HK-2 (cell line): ENCODE measurements at regions not wholly inside any gene's neighbourhood (a gene's known extent, or its start where the extent isn't known, plus 50 kb on each side); places are given as distances from the start of the nearest gene placed in this dataset.

Experiments
- DNase-seq: peaks from one replicate; pipeline ENCODE4 v3.0.0-alpha.2; 2018; ENCODE audit not compliant: unreplicated experiment

GRCh38 chr18:2035056-2035455, 536.2 kb downstream of the METTL4 start:
- DNase-seq: no peak

GRCh38 chr18:2036086-2036485, 535.2 kb downstream of the METTL4 start:
- no peak for DNase-seq

GRCh38 chr18:2040279-2040678, 531.0 kb downstream of the METTL4 start:
- DNase-seq: no peak

GRCh38 chr18:2049986-2050385, 521.3 kb downstream of the METTL4 start:
- peak; percentile 24 for DNase-seq

- DNase-seq: peak; percentile 58
Observed at GRCh38 chr18:2050702-2051201, 520.6 kb downstream of the METTL4 start.

GRCh38 chr18:2053490-2054089, 517.7 kb downstream of the METTL4 start:
- DNase-seq: no peak

GRCh38 chr18:2059336-2059735, 512.0 kb downstream of the METTL4 start:
- DNase-seq: no peak

GRCh38 chr18:2060086-2060485, 511.2 kb downstream of the METTL4 start:
- no peak for DNase-seq

- no peak for DNase-seq
Observed at GRCh38 chr18:2070631-2071030, 500.7 kb downstream of the METTL4 start.

GRCh38 chr18:2075499-2075898, 495.8 kb downstream of the METTL4 start:
- DNase-seq: no peak

- no peak for DNase-seq
Observed at GRCh38 chr18:2082676-2083075, 488.6 kb downstream of the METTL4 start.

- peak; percentile 28 for DNase-seq
Observed at GRCh38 chr18:2083691-2084090, 487.6 kb downstream of the METTL4 start.

GRCh38 chr18:2086439-2086838, 484.9 kb downstream of the METTL4 start:
- DNase-seq: no peak

- no peak for DNase-seq
Observed at GRCh38 chr18:2087877-2088673, 483.2 kb downstream of the METTL4 start.

GRCh38 chr18:2089396-2089795, 481.9 kb downstream of the METTL4 start:
- no peak for DNase-seq

GRCh38 chr18:2091937-2092336, 479.4 kb downstream of the METTL4 start:
- no peak for DNase-seq

GRCh38 chr18:2096551-2096950, 474.8 kb downstream of the METTL4 start:
- DNase-seq: no peak

- DNase-seq: no peak
Observed at GRCh38 chr18:2100694-2101213, 470.6 kb downstream of the METTL4 start.

- no peak for DNase-seq
Observed at GRCh38 chr18:2102022-2102421, 469.3 kb downstream of the METTL4 start.

GRCh38 chr18:2103299-2103698, 468.0 kb downstream of the METTL4 start:
- no peak for DNase-seq

GRCh38 chr18:2104620-2105462, 466.5 kb downstream of the METTL4 start:
- peak; percentile 43 for DNase-seq

GRCh38 chr18:2108591-2108990, 462.7 kb downstream of the METTL4 start:
- no peak for DNase-seq
